Astrocyte (in vitro differentiated cells and primary cell): ENCODE measurements at regions not wholly inside any gene's neighbourhood (a gene's known extent, or its start where the extent isn't known, plus 50 kb on each side); places are given as distances from the start of the nearest gene placed in this dataset.

Experiments
- DNase-seq: peaks from one replicate; pipeline ENCODE4 v3.0.0-alpha.2; 2010; ENCODE audit warnings: low read depth
- FAIRE-seq: peaks from 2 replicates; lab custom pipeline; 2011; peaks lifted over from hg19 to GRCh38; lab: Jason Lieb, UNC
- H2AFZ ChIP-seq: 2 replicates; pipeline ENCODE4 v1.6.0; 2012; ENCODE audit warnings: low read depth, low read length, inconsistent platforms
- H3K27ac ChIP-seq: 2 replicates; pipeline ENCODE4 v1.5.1; 2011; ENCODE audit warnings: low read depth, low read length, inconsistent platforms
- H3K27me3 ChIP-seq: 2 replicates; pipeline ENCODE4 v1.6.0; 2011; ENCODE audit warnings: low read length, inconsistent platforms; ENCODE audit not compliant: insufficient read depth
- H3K36me3 ChIP-seq: 2 replicates; pipeline ENCODE4 v1.5.1; 2011; ENCODE audit warnings: low read length, inconsistent platforms; ENCODE audit not compliant: insufficient read depth
- H3K4me1 ChIP-seq: 2 replicates; pipeline ENCODE4 v1.5.1; 2011; ENCODE audit warnings: low read length, inconsistent platforms; ENCODE audit not compliant: insufficient read depth
- H3K4me2 ChIP-seq: 2 replicates; pipeline ENCODE4 v1.6.0; 2012; ENCODE audit warnings: low read length, inconsistent platforms
- H3K4me3 ChIP-seq: 2 replicates; pipeline ENCODE4 v1.5.1; 2011; ENCODE audit warnings: low read depth, mild to moderate bottlenecking, low read length, inconsistent platforms; ENCODE audit not compliant: insufficient read depth
- H3K79me2 ChIP-seq: 2 replicates; pipeline ENCODE4 v1.6.0; 2012; ENCODE audit warnings: mild to moderate bottlenecking, low read length, inconsistent platforms; ENCODE audit not compliant: insufficient read depth
- H3K9ac ChIP-seq: 2 replicates; pipeline ENCODE4 v1.6.0; 2012; ENCODE audit warnings: mild to moderate bottlenecking, low read length, inconsistent platforms
- H3K9me3 ChIP-seq: 2 replicates; pipeline ENCODE4 v1.5.1; 2012; ENCODE audit warnings: low read depth, mild to moderate bottlenecking, low read length, inconsistent platforms; ENCODE audit not compliant: insufficient read depth
- H4K20me1 ChIP-seq: 2 replicates; pipeline ENCODE4 v1.6.0; 2012; ENCODE audit warnings: low read length, inconsistent platforms; ENCODE audit not compliant: insufficient read depth
- H3K27ac Mint-ChIP-seq: one replicate; pipeline ENCODE4 v1.8.0; 2021; ENCODE audit warnings: mild to moderate bottlenecking, mixed read lengths; ENCODE audit not compliant: unreplicated experiment
- H3K27me3 Mint-ChIP-seq: one replicate; pipeline ENCODE4 v1.8.0; 2021; ENCODE audit warnings: low read depth, mixed read lengths; ENCODE audit not compliant: unreplicated experiment
- H3K36me3 Mint-ChIP-seq: one replicate; pipeline ENCODE4 v1.8.0; 2021; ENCODE audit warnings: low read depth, mixed read lengths; ENCODE audit not compliant: unreplicated experiment
- H3K4me1 Mint-ChIP-seq: one replicate; pipeline ENCODE4 v1.8.0; 2021; ENCODE audit warnings: low read depth, mixed read lengths; ENCODE audit not compliant: unreplicated experiment
- H3K4me3 Mint-ChIP-seq: one replicate; pipeline ENCODE4 v1.8.0; 2021; ENCODE audit warnings: mild to moderate bottlenecking, moderate library complexity, mixed read lengths; ENCODE audit not compliant: unreplicated experiment
- H3K9me3 Mint-ChIP-seq: one replicate; pipeline ENCODE4 v1.8.0; 2021; ENCODE audit warnings: mild to moderate bottlenecking, mixed read lengths; ENCODE audit not compliant: unreplicated experiment
- CTCF ChIP-seq: IDR thresholded peaks from 2 replicates; pipeline ENCODE4 v1.5.1; 2011; ENCODE audit warnings: low read depth, mild to moderate bottlenecking, inconsistent platforms, low read length, moderate library complexity; ENCODE audit not compliant: insufficient read depth
- EZH2 ChIP-seq: IDR thresholded peaks from 2 replicates; pipeline ENCODE4 v1.6.1; 2012; ENCODE audit warnings: mild to moderate bottlenecking, low read length, inconsistent platforms; ENCODE audit not compliant: insufficient read depth

GRCh38 chr5:127133071-127133470, 59.8 kb upstream of the C5orf63 start:
- H3K9me3 Mint-ChIP-seq = peaks cover 1% of the 10 kb centered on the region
- DNase-seq (no peak), FAIRE-seq (no peak)
- H3K4me1 Mint-ChIP-seq = no peaks in the 10 kb centered on the region
- peaks cover 10% of the 10 kb centered on the region for H3K27me3 Mint-ChIP-seq
- H3K4me3 Mint-ChIP-seq = no peak overlapping the region
- Histone ChIP-seq H3K27me3 (no peaks in the 10 kb centered on the region), H2AFZ (no peak overlapping the region), H3K9me3 (no peaks in the 10 kb centered on the region), H3K9ac (no peak overlapping the region), H3K27ac (no peak overlapping the region), H3K4me3 (no peak overlapping the region), H3K36me3 (no peaks in the 10 kb centered on the region), H3K4me2 (no peak overlapping the region), H4K20me1 (no peaks in the 10 kb centered on the region), H3K4me1 (no peaks in the 10 kb centered on the region), H3K79me2 (no peaks in the 10 kb centered on the region)
- no peaks in the 10 kb centered on the region for H3K36me3 Mint-ChIP-seq
- H3K27ac Mint-ChIP-seq = no peak overlapping the region
- TF ChIP-seq CTCF (no peak), EZH2 (no peak)

- H3K4me1 ChIP-seq = no peaks in the 10 kb centered on the region
- Mint-ChIP-seq H3K27ac (no peak overlapping the region), H3K36me3 (no peaks in the 10 kb centered on the region), H3K4me1 (no peaks in the 10 kb centered on the region), H3K9me3 (peaks cover 1% of the 10 kb centered on the region), H3K4me3 (no peak overlapping the region), H3K27me3 (peaks cover 10% of the 10 kb centered on the region)
- no peaks in the 10 kb centered on the region for H3K9me3 ChIP-seq
- H3K4me3 ChIP-seq = no peak overlapping the region
- no peak overlapping the region for H3K9ac ChIP-seq
- H3K36me3 ChIP-seq = no peaks in the 10 kb centered on the region
- no peak overlapping the region for H3K27ac ChIP-seq
- no peaks in the 10 kb centered on the region for H3K27me3 ChIP-seq
- DNase-seq (no peak), FAIRE-seq (no peak)
- no peak for TF ChIP-seq CTCF
- TF ChIP-seq EZH2 = no peak
- H3K79me2 ChIP-seq = no peaks in the 10 kb centered on the region
- H2AFZ ChIP-seq = no peak overlapping the region
- no peak overlapping the region for H3K4me2 ChIP-seq
- H4K20me1 ChIP-seq = no peaks in the 10 kb centered on the region
Measured at GRCh38 chr5:127136908-127137307, 63.6 kb upstream of the C5orf63 start.

DNA sequence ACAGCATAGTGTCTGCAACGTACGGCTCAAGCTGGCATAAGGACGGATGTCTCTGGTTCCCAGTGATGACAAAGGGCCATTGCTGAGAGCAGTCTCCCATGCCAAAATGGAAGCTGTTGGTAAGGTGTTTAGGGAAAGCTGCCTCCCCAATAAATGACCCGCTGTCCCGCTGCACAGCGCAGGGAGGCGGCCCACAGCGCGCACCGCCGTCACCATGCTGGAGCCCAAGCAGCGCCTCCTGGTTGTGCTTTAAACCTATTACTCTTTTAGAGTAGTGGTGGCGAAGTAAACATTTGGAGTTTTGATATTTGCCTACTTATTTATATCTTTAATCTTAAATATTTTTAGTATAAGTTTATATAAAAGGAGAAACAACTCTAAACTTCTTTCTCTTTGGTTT, 70.4 kb upstream of the C5orf63 start:
- H3K27ac Mint-ChIP-seq = no peak overlapping the region
- Histone ChIP-seq H3K27me3 (no peaks in the 10 kb centered on the region), H3K9ac (no peak overlapping the region), H3K9me3 (no peaks in the 10 kb centered on the region), H3K4me1 (no peaks in the 10 kb centered on the region), H3K4me2 (no peak overlapping the region), H3K4me3 (no peak overlapping the region), H3K27ac (no peak overlapping the region), H3K36me3 (no peaks in the 10 kb centered on the region), H4K20me1 (no peaks in the 10 kb centered on the region), H2AFZ (no peak overlapping the region), H3K79me2 (no peaks in the 10 kb centered on the region)
- H3K4me1 Mint-ChIP-seq = no peaks in the 10 kb centered on the region
- no peaks in the 10 kb centered on the region for H3K27me3 Mint-ChIP-seq
- TF ChIP-seq CTCF = no peak
- TF ChIP-seq EZH2 = no peak
- peaks cover 2% of the 10 kb centered on the region for H3K9me3 Mint-ChIP-seq
- DNase-seq (no peak), FAIRE-seq (no peak)
- H3K4me3 Mint-ChIP-seq = no peak overlapping the region
- H3K36me3 Mint-ChIP-seq = no peaks in the 10 kb centered on the region
